Loucy (cell line): ENCODE measurements at regions not wholly inside any gene's neighbourhood (a gene's known extent, or its start where the extent isn't known, plus 50 kb on each side); places are given as distances from the start of the nearest gene placed in this dataset.

ENCODE experiments used
- H2AFZ ChIP-seq: fragments of 200-600 bp; sonication (generic); 2 replicates; pipeline ENCODE4 v1.6.0; 2016; ENCODE audit warnings: antibody characterized with exemption, mild to moderate bottlenecking, low read length, moderate library complexity
- H3F3A ChIP-seq: fragments of 200-600 bp; 2 replicates; pipeline ENCODE4 v1.6.0; 2016; ENCODE audit warnings: antibody characterized with exemption, low read depth, mild to moderate bottlenecking
- H3K27me3 ChIP-seq: fragments of 200-600 bp; sonication (generic); 2 replicates; pipeline ENCODE4 v1.6.1; 2014; ENCODE audit warnings: low read length, mild to moderate bottlenecking; ENCODE audit not compliant: insufficient read depth, poor library complexity, severe bottlenecking
- H3K36me3 ChIP-seq: fragments of 200-600 bp; sonication (generic); 2 replicates; pipeline ENCODE4 v1.6.1; 2016; ENCODE audit warnings: low read length; ENCODE audit not compliant: insufficient read depth
- H3K4me1 ChIP-seq: fragments of 200-600 bp; sonication (generic); 2 replicates; pipeline ENCODE4 v1.5.1; 2014; ENCODE audit warnings: low read length, mild to moderate bottlenecking; ENCODE audit not compliant: insufficient read depth, poor library complexity, severe bottlenecking
- H3K4me2 ChIP-seq: fragments of 200-600 bp; sonication (generic); 2 replicates; pipeline ENCODE4 v1.6.0; 2014; ENCODE audit warnings: antibody characterized with exemption, low read length, low read depth, mild to moderate bottlenecking; ENCODE audit not compliant: poor library complexity, severe bottlenecking
- H3K4me3 ChIP-seq: fragments of 200-600 bp; sonication (generic); 2 replicates; pipeline ENCODE4 v1.5.1; 2014; ENCODE audit warnings: low read length, mild to moderate bottlenecking, mixed read lengths; ENCODE audit not compliant: poor library complexity, severe bottlenecking
- H3K79me2 ChIP-seq: fragments of 200-600 bp; sonication (generic); 2 replicates; pipeline ENCODE4 v1.6.1; 2014; ENCODE audit warnings: low read length; ENCODE audit not compliant: insufficient read depth
- H3K9ac ChIP-seq: fragments of 200-600 bp; sonication (generic); 2 replicates; pipeline ENCODE4 v1.6.0; 2014; ENCODE audit warnings: mild to moderate bottlenecking, low read depth, low read length, moderate library complexity; ENCODE audit not compliant: poor library complexity, severe bottlenecking
- H3K9me2 ChIP-seq: fragments of 200-600 bp; sonication (generic); replicated peaks from 2 replicates; pipeline ENCODE4 v1.6.1; 2016; ENCODE audit warnings: low read depth, low read length, mixed read lengths
- H3K9me3 ChIP-seq: fragments of 200-600 bp; sonication (generic); 2 replicates; pipeline ENCODE4 v1.6.1; 2014; ENCODE audit warnings: mild to moderate bottlenecking, antibody characterized with exemption, low read length, low read depth; ENCODE audit not compliant: insufficient read depth
- H4K20me1 ChIP-seq: fragments of 200-600 bp; sonication (generic); 2 replicates; pipeline ENCODE4 v1.6.0; 2014; ENCODE audit warnings: antibody characterized with exemption, low read length, mild to moderate bottlenecking; ENCODE audit not compliant: insufficient read depth, poor library complexity, severe bottlenecking
- EZH2phosphoT487 ChIP-seq: fragments of 200-600 bp; IDR thresholded peaks from 2 replicates; pipeline ENCODE4 v1.6.1; 2018; ENCODE audit warnings: antibody characterized with exemption, mild to moderate bottlenecking, moderate library complexity, borderline replicate concordance
- TF ChIP-seq, protein P1 (sequence below): fragments of 200-600 bp; sonication (generic); conservative IDR thresholded peaks from 2 replicates; pipeline ENCODE4 v1.5.1; 2014; ENCODE audit warnings: mild to moderate bottlenecking, antibody characterized with exemption, low read length

DNA sequence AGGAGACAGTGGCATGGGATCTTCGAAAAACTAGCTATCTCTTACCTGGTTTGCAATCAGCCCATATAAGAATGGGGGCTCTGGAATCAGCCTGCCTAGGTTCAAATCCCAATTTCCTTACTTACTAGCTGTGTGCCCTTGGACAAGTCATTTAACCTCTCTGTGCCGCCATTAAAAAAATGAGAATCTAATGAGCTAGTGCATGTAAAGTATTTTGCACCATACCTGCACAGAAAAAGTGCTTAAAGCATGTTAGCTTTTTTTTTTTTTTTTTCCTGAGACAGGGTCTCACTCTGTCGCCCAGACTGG is 181.8 kb downstream of the SHQ1 start:
- Histone ChIP-seq H3K9me2 (no peaks in the 10 kb centered on the region), H3K9ac (no peak overlapping the region)
- TF ChIP-seq, protein P1, sequence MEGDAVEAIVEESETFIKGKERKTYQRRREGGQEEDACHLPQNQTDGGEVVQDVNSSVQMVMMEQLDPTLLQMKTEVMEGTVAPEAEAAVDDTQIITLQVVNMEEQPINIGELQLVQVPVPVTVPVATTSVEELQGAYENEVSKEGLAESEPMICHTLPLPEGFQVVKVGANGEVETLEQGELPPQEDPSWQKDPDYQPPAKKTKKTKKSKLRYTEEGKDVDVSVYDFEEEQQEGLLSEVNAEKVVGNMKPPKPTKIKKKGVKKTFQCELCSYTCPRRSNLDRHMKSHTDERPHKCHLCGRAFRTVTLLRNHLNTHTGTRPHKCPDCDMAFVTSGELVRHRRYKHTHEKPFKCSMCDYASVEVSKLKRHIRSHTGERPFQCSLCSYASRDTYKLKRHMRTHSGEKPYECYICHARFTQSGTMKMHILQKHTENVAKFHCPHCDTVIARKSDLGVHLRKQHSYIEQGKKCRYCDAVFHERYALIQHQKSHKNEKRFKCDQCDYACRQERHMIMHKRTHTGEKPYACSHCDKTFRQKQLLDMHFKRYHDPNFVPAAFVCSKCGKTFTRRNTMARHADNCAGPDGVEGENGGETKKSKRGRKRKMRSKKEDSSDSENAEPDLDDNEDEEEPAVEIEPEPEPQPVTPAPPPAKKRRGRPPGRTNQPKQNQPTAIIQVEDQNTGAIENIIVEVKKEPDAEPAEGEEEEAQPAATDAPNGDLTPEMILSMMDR: no peak
- TF ChIP-seq EZH2phosphoT487: no peak

DNA sequence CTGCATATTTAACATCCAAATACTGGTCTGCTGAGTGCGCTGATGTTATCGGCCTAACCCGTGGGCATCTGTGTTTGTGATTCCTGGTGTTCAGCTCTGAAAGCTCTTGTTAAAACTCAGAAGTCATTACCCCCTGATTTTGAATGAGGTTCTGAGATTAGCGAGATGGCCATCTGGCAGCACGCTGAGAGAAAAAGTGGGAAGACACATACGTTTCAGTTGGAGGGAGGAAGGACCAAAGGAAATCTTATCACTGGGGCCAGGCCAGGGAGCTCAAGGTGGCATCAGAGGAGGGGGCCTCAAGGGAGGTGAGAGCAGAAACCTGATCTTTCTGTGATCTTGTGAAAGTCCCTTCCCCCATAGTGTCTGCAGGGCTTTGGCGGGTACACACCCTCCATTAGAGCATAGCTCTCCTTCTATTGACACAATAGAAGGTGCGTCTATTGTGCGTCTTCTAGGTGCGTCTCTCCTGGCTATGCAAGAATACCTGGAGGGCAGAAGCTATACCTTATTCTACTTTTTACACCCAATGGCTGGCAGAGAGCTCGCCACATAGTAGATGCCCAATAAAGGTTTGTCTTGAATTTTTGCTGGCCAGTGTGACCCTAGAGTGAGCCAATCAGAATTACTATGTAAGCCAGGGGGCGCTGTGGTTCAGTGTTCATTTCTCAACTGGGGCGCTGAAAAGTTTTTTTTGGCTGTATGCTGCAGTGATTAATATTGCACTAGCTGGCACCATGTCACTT is 182.4 kb downstream of the SHQ1 start:
- Histone ChIP-seq H3K9ac (no peak overlapping the region), H3K4me3 (no peak overlapping the region), H3K36me3 (no peaks in the 10 kb centered on the region), H3K4me2 (no peak overlapping the region), H3K27me3 (no peaks in the 10 kb centered on the region), H3K9me2 (no peaks in the 10 kb centered on the region), H3K79me2 (no peaks in the 10 kb centered on the region), H3K4me1 (no peaks in the 10 kb centered on the region), H4K20me1 (no peaks in the 10 kb centered on the region), H3K9me3 (no peaks in the 10 kb centered on the region), H3F3A (no peaks in the 10 kb centered on the region), H2AFZ (no peak overlapping the region)
- no peak for TF ChIP-seq EZH2phosphoT487
- TF ChIP-seq, protein P1: peak; percentile 78

More for the DNA sequence above, 181.8 kb downstream of the SHQ1 start:
- Histone ChIP-seq H3K79me2 (no peaks in the 10 kb centered on the region), H3K4me2 (no peak overlapping the region), H3K4me3 (no peak overlapping the region), H3F3A (no peaks in the 10 kb centered on the region), H2AFZ (no peak overlapping the region), H4K20me1 (no peaks in the 10 kb centered on the region), H3K27me3 (no peaks in the 10 kb centered on the region), H3K9me3 (no peaks in the 10 kb centered on the region), H3K36me3 (no peaks in the 10 kb centered on the region), H3K4me1 (no peaks in the 10 kb centered on the region)

DNA sequence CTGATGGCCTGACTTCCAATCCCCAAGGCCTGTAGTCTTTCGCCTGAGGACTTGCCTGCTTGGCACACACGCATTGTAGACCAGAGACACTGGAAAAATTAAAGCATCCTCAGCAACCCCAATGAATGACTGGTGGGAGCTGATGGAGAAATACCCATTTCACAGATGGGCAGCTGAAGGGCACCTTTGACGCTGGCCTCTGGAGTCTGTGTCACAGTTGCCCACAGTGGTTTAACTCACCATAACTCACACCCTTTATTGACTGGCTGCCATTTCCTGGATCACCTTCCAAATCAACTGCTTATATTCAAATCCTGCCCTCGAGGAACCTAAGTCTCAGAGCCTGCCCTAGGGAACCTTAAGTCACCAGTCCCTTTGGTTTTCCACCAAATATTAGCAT is 183.1 kb downstream of the SHQ1 start:
- Histone ChIP-seq H4K20me1 (no peaks in the 10 kb centered on the region), H3F3A (no peaks in the 10 kb centered on the region), H3K36me3 (no peaks in the 10 kb centered on the region), H3K4me1 (no peaks in the 10 kb centered on the region), H3K9me3 (no peaks in the 10 kb centered on the region), H3K9me2 (no peaks in the 10 kb centered on the region), H3K4me2 (no peak overlapping the region), H3K9ac (no peak overlapping the region), H3K4me3 (no peak overlapping the region), H2AFZ (no peak overlapping the region), H3K79me2 (no peaks in the 10 kb centered on the region), H3K27me3 (no peaks in the 10 kb centered on the region)
- TF ChIP-seq, protein P1: no peak
- TF ChIP-seq EZH2phosphoT487: no peak
